ENCODE measurements at regions not wholly inside any gene's neighbourhood (a gene's known extent, or its start where the extent isn't known, plus 50 kb on each side); places are given as distances from the start of the nearest gene placed in this dataset.

DNA sequence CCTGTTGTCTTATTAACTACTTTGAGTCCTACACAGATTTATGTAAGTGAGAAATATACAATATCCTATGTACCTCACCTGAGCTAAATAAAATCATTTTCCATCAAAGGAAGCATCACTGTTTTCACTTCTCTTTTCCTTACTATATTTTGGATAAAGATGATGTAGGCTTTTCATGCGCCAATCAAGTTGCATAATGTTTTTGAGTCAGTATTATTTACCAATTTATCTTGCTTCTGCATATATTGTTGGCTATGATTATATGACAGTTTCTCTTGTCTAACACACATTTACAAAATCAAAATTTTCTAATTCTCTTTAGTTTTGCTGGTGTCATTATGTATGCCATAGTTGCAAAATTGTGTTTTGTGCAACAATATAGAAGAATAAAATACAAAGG lies 67.9 kb upstream of the FRY start:
- TF ChIP-seq, protein P1, sequence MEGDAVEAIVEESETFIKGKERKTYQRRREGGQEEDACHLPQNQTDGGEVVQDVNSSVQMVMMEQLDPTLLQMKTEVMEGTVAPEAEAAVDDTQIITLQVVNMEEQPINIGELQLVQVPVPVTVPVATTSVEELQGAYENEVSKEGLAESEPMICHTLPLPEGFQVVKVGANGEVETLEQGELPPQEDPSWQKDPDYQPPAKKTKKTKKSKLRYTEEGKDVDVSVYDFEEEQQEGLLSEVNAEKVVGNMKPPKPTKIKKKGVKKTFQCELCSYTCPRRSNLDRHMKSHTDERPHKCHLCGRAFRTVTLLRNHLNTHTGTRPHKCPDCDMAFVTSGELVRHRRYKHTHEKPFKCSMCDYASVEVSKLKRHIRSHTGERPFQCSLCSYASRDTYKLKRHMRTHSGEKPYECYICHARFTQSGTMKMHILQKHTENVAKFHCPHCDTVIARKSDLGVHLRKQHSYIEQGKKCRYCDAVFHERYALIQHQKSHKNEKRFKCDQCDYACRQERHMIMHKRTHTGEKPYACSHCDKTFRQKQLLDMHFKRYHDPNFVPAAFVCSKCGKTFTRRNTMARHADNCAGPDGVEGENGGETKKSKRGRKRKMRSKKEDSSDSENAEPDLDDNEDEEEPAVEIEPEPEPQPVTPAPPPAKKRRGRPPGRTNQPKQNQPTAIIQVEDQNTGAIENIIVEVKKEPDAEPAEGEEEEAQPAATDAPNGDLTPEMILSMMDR (conservative IDR thresholded peaks at IDR 0.05), result no peak
- TF ChIP-seq EZH2 (IDR thresholded peaks at IDR 0.05; ENCODE audit: low read depth), result no peak

Data from PC-9 (cell line).